Esophagus muscularis mucosa (tissue), 4 donors: ENCODE measurements at regions not wholly inside any gene's neighbourhood (a gene's known extent, or its start where the extent isn't known, plus 50 kb on each side); places are given as distances from the start of the nearest gene placed in this dataset.

ENCODE experiments used
- DNase-seq: peaks from one replicate; pipeline ENCODE4 v3.0.0-alpha.2; 2017; ENCODE audit errors: extremely low spot score
- H3K27ac ChIP-seq, 4 donors: fragments of 200-600 bp; sonication (generic); replicated peaks in 1 of 4; 1 replicate in 3 of 4; 2 replicates in 1 of 4; pipeline ENCODE4 v1.5.1; 2016 to 2019; ENCODE audit warnings: mild to moderate bottlenecking in 1 of 4
- H3K27me3 ChIP-seq, 4 donors: fragments of 200-600 bp; sonication (generic); one replicate each; pipeline versions ENCODE4 v1.5.1 to v1.6.0; 2016 to 2019
- H3K36me3 ChIP-seq, 4 donors: fragments of 200-600 bp; sonication (generic); one replicate each; pipeline ENCODE4 v1.5.1; 2016 to 2019
- H3K4me1 ChIP-seq, 4 donors: fragments of 200-600 bp; sonication (generic); one replicate each; pipeline ENCODE4 v1.5.1; 2016 to 2019
- H3K4me3 ChIP-seq, 4 donors: fragments of 200-600 bp; sonication (generic); 1 replicate in 2 of 4; 2 replicates in 2 of 4; pipeline ENCODE4 v1.5.1; 2016 to 2019; ENCODE audit warnings: mild to moderate bottlenecking in 4 of 4, moderate library complexity in 1 of 4
- H3K9me3 ChIP-seq, 4 donors: fragments of 200-600 bp; sonication (generic); 1 replicate in 3 of 4; 2 replicates in 1 of 4; pipeline ENCODE4 v1.5.1; 2016 to 2019
- CTCF ChIP-seq, 3 experiments: fragments of 200-600 bp in 2 of 3; fragments of 450-650 bp in 1 of 3; sonication (generic) in 2 of 3; IDR thresholded peaks; one replicate each; pipeline ENCODE4 v1.5.1; 2017 to 2019; ENCODE audit warnings: antibody characterized with exemption in 3 of 3, mild to moderate bottlenecking in 2 of 3, moderate library complexity in 1 of 3
- EP300 ChIP-seq: sonication (generic); formaldehyde crosslinking; IDR thresholded peaks from one replicate; pipeline ENCODE4 v1.6.1; 2017; ENCODE audit warnings: antibody characterized with exemption
- POLR2A ChIP-seq: fragments of 450-650 bp; IDR thresholded peaks from one replicate; pipeline ENCODE4 v1.6.1; 2017; ENCODE audit warnings: antibody characterized with exemption, moderate library complexity, mild to moderate bottlenecking, low read depth
- POLR2AphosphoS5 ChIP-seq, 2 donors: sonication (generic); formaldehyde crosslinking; IDR thresholded peaks; one replicate each; pipeline ENCODE4 v1.6.1; 2017; ENCODE audit warnings: antibody characterized with exemption in 2 of 2
- WGBS: methylation state at CpG from one replicate; pipeline ENCODE4 v1.1.5; 2018; 5-methylcytosine and 5-hydroxymethylcytosine counted together
- intact Hi-C: fragments of 100-400 bp; cut with DNase I; formaldehyde crosslinking; loops from one replicate; pipeline ENCODE4 v1.15.1; 2023

GRCh38 chr5:106523852-106524251 is 1146.9 kb downstream of the EFNA5 start:
- no peak overlapping the region for H3K27ac ChIP-seq
- H3K36me3 ChIP-seq = no peaks in the 10 kb centered on the region
- intact Hi-C loops = no loop called here
- no peak for TF ChIP-seq EP300
- TF ChIP-seq POLR2AphosphoS5 (IDR thresholded peaks at IDR 0.05) = no peak
- no peak for TF ChIP-seq CTCF (IDR thresholded peaks at IDR 0.05)
- TF ChIP-seq POLR2A = no peak
- no peak for DNase-seq
- H3K9me3 ChIP-seq = no peaks in the 10 kb centered on the region
- H3K4me3 ChIP-seq = no peak overlapping the region
- H3K27me3 ChIP-seq = no peaks in the 10 kb centered on the region
- no peaks in the 10 kb centered on the region for H3K4me1 ChIP-seq

DNA sequence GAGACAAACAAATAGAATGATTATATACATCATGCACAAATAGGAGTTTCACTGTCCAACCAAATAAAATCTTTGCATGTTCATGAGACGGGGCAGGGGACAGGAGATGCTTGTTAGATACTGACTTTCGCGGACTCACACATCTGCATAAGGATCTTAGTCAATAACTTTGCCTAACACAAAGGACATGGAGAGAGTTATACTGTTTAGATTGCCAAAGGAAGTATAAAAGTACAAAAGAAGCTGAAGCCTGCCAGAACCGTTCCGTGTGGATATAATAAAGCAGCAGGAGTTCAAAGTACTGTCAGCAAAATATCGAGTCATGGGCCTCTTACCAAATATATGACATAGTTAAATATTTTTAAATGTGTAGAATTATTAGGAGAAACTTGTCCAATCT is 1148.4 kb downstream of the EFNA5 start:
- no peak for TF ChIP-seq POLR2AphosphoS5 (IDR thresholded peaks at IDR 0.05)
- TF ChIP-seq POLR2A = no peak
- TF ChIP-seq EP300 = no peak
- no peak for TF ChIP-seq CTCF (IDR thresholded peaks at IDR 0.05)
- no peaks in the 10 kb centered on the region for H3K4me1 ChIP-seq
- no peaks in the 10 kb centered on the region for H3K9me3 ChIP-seq
- no peak for DNase-seq
- no peak overlapping the region for H3K4me3 ChIP-seq
- intact Hi-C loops = no loop called here
- no peaks in the 10 kb centered on the region for H3K36me3 ChIP-seq
- H3K27ac ChIP-seq = no peak overlapping the region
- no peaks in the 10 kb centered on the region for H3K27me3 ChIP-seq
- 31% methylated on average over 6 of the region's 6 CpGs for WGBS

DNA sequence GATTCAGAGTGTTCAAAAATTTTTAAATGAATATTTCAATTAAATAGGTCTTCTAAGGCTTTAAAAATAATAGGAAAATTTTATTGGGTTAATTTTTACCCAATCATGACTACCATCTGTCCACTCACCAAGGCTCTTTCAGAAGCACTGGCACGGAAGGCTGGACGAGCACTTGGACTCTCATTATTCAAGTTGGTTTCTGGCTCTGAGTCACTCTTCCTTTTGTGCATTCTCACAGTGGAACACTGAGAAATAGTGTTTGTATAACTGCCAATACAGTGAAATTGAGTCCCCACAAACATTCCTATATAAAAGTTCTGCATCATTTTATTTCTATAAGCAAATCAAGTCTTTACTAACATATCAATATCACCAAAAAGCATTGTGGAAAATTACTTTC is 1149.0 kb downstream of the EFNA5 start:
- intact Hi-C loops = no loop called here
- Histone ChIP-seq H3K9me3 (no peaks in the 10 kb centered on the region), H3K27ac (no peak overlapping the region), H3K4me3 (no peak overlapping the region), H3K36me3 (no peaks in the 10 kb centered on the region), H3K27me3 (no peaks in the 10 kb centered on the region), H3K4me1 (no peaks in the 10 kb centered on the region)
- no peak for DNase-seq
- 49% methylated on average over 2 of the region's 2 CpGs for WGBS
- TF ChIP-seq CTCF (IDR thresholded peaks at IDR 0.05) (no peak), POLR2AphosphoS5 (IDR thresholded peaks at IDR 0.05) (no peak)

DNA sequence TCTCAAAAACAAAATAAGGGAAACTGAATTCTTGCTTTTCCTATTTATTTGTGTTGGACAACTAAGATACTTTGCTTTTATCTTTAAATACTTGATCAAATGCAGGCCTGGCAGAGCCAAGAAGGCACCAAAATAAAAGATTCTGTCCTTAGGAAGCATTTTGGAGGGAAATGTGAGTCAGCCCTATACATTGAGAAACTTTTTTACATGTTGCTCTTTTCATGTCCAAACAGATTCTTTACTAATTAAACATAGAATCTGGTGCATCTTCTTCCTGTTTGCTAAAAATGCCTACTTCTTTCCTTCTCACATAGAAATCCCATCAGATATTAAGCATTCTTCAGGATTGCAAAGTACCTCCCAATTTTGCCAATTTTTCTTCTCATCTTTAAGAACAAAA is 1160.4 kb downstream of the EFNA5 start:
- intact Hi-C loops = no loop called here
- no peak for TF ChIP-seq CTCF (IDR thresholded peaks at IDR 0.05)
- no peak for TF ChIP-seq EP300
- TF ChIP-seq POLR2A = no peak
- no peak for TF ChIP-seq POLR2AphosphoS5 (IDR thresholded peaks at IDR 0.05)

DNA sequence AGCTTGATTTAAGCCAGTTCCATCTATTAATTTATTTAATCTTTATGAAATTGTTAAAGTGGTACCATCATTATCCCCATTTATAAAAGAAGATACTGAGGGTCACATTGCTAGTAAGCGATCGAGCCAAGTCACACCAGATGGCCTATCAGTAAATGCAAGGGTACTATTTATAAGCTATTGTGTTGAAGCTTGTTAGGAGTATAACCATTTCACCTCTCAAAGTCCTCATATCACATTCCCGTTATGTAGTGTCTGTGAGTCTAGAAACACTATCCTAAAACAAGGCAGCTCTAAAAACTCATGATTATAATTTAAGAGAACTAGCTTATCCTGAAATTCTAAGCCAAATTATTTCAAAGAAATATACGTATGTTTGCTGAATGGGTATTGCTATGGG is 1161.8 kb downstream of the EFNA5 start:
- Histone ChIP-seq H3K4me3 (no peak overlapping the region), H3K4me1 (no peaks in the 10 kb centered on the region), H3K9me3 (no peaks in the 10 kb centered on the region), H3K27ac (no peak overlapping the region), H3K36me3 (no peaks in the 10 kb centered on the region), H3K27me3 (no peaks in the 10 kb centered on the region)
- intact Hi-C loops = no loop called here
- WGBS = 95% methylated on average over 4 of the region's 4 CpGs
- no peak for TF ChIP-seq POLR2AphosphoS5 (IDR thresholded peaks at IDR 0.05)
- TF ChIP-seq EP300 = no peak
- no peak for TF ChIP-seq POLR2A
- no peak for TF ChIP-seq CTCF (IDR thresholded peaks at IDR 0.05)
- no peak for DNase-seq

More for the DNA sequence above, 1160.4 kb downstream of the EFNA5 start:
- H3K36me3 ChIP-seq = no peaks in the 10 kb centered on the region
- no peak for DNase-seq
- no peaks in the 10 kb centered on the region for H3K9me3 ChIP-seq
- H3K4me1 ChIP-seq = no peaks in the 10 kb centered on the region
- H3K4me3 ChIP-seq = no peak overlapping the region
- no peaks in the 10 kb centered on the region for H3K27me3 ChIP-seq
- H3K27ac ChIP-seq = no peak overlapping the region
